CD4-positive, alpha-beta T cell (primary cell): ENCODE measurements at regions not wholly inside any gene's neighbourhood (a gene's known extent, or its start where the extent isn't known, plus 50 kb on each side); places are given as distances from the start of the nearest gene placed in this dataset.

Experiments
- ATAC-seq: fragments of 200-7000 bp; cut with Tn5 transposase; one replicate; pipeline ENCODE4 v1.10.0; 2022; ENCODE audit warnings: mild to moderate bottlenecking; ENCODE audit not compliant: poor library complexity
- CTCF ChIA-PET: fragments of 350-600 bp; sonication (Branson Sonifier 250); formaldehyde crosslinking; loops from one replicate; lab custom pipeline; 2021; ENCODE audit warnings: antibody characterized with exemption, inconsistent platforms; lab: Charles Lee
- POLR2A ChIA-PET: fragments of 350-600 bp; sonication (Branson Sonifier 250); formaldehyde crosslinking; loops from one replicate; lab custom pipeline; 2021; ENCODE audit warnings: antibody characterized with exemption, inconsistent platforms; lab: Charles Lee
- DNase-seq, 14 experiments: peaks; one replicate each; pipeline ENCODE4 v3.0.0-alpha.2; 2013 to 2020; ENCODE audit warnings: mixed read lengths in 2 of 14
- H3K27ac ChIP-seq, 2 donors: one replicate each; pipeline versions ENCODE4 v1.5.1 to v1.7.0; 2013; ENCODE audit warnings: low read length in 2 of 2, low read depth in 1 of 2, mild to moderate bottlenecking in 1 of 2
- H3K27me3 ChIP-seq, 2 experiments: 1 replicate in 1 of 2; 2 replicates in 1 of 2; pipeline versions ENCODE4 v1.6.1 to v1.7.0; 2013; ENCODE audit warnings: low read length in 2 of 2, control low read depth in 1 of 2, mild to moderate bottlenecking in 1 of 2, moderate library complexity in 1 of 2; ENCODE audit not compliant: insufficient read depth in 2 of 2, control insufficient read depth in 1 of 2
- H3K36me3 ChIP-seq: one replicate; pipeline ENCODE4 v1.6.1; 2013; ENCODE audit warnings: low read length, control low read depth; ENCODE audit not compliant: insufficient read depth
- H3K4me1 ChIP-seq: one replicate; pipeline ENCODE4 v1.6.1; 2013; ENCODE audit warnings: low read length, control low read depth; ENCODE audit not compliant: insufficient read depth
- H3K4me3 ChIP-seq: one replicate; pipeline ENCODE4 v1.5.1; 2013; ENCODE audit warnings: mild to moderate bottlenecking, low read length, moderate library complexity
- H3K9me3 ChIP-seq, 2 experiments: 1 replicate in 1 of 2; 2 replicates in 1 of 2; pipeline versions ENCODE4 v1.6.1 to v1.7.0; 2013; ENCODE audit warnings: low read length in 2 of 2, mild to moderate bottlenecking in 2 of 2, control low read depth in 1 of 2, moderate library complexity in 1 of 2; ENCODE audit not compliant: control insufficient read depth in 1 of 2, insufficient read depth in 1 of 2
- H3K27ac Mint-ChIP-seq: one replicate; pipeline ENCODE4 v1.8.0; 2020; ENCODE audit warnings: mixed read lengths
- H3K27me3 Mint-ChIP-seq: one replicate; pipeline ENCODE4 v1.8.0; 2021; ENCODE audit warnings: mixed read lengths
- H3K36me3 Mint-ChIP-seq: one replicate; pipeline ENCODE4 v1.8.0; 2021; ENCODE audit warnings: low read depth, mixed read lengths
- H3K4me1 Mint-ChIP-seq: one replicate; pipeline ENCODE4 v1.8.0; 2021; ENCODE audit warnings: low read depth, mixed read lengths
- H3K4me3 Mint-ChIP-seq: one replicate; pipeline ENCODE4 v1.8.0; 2020; ENCODE audit warnings: mild to moderate bottlenecking, mixed read lengths
- H3K9me3 Mint-ChIP-seq: one replicate; pipeline ENCODE4 v1.8.0; 2020; ENCODE audit warnings: mixed read lengths
- intact Hi-C, 2 experiments: fragments of 100-400 bp; cut with DNase I in 1 of 2; cut with micrococcal nuclease in 1 of 2; formaldehyde crosslinking; loops; one replicate each; pipeline versions ENCODE4 v1.15.1 to v1.9.0; 2023 to 2025; cut with DNase I, micrococcal nuclease
- TF ChIP-seq, protein P1 (sequence below): fragments of 200-600 bp; IDR thresholded peaks from one replicate; pipeline ENCODE4 v1.8.0; 2022; ENCODE audit warnings: antibody characterized with exemption, mild to moderate bottlenecking

DNA sequence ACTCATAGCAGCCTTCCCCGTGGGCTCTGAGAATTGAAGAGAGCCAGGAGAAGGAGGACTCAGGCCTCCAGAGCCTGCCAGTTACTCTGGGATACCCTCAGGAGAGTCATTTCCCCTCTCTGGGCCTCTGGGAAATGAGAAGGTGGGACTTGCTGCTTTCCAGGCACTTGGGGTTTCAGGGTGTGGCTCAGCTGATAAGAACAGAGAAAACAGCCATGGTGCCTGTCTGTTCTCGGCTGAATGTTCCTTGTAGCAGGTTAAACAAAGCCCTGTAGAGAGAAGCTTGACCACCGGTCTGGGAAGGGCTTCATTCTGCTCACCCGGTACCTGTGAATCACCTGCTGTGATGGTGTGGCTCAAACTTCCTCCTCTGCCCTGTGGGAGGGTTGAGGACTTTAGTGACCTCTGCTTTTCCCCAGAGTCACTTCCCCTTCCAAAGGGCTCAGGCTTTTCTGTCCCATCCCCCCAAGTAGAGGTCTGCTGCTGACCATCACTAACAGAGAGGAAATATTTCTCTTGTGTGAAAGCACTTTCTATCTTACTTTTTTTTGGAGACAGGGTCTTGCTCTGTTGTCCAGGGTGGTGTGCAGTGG, 212.4 kb upstream of the GALNT17 start:
- intact Hi-C loops: no loop called here
- H3K4me1 ChIP-seq: no peaks in the 10 kb centered on the region
- no peaks in the 10 kb centered on the region for H3K36me3 ChIP-seq
- H3K4me1 Mint-ChIP-seq: no peaks in the 10 kb centered on the region
- CTCF ChIA-PET: no interaction called here
- no peak for DNase-seq
- peaks cover 0 to 12% of the 10 kb centered on the region in 2 experiments for H3K9me3 ChIP-seq
- peaks cover 2% of the 10 kb centered on the region for H3K9me3 Mint-ChIP-seq
- no peaks in the 10 kb centered on the region for H3K27me3 Mint-ChIP-seq
- no peak overlapping the region for H3K4me3 ChIP-seq
- H3K27ac ChIP-seq: no peak overlapping the region
- no peak for ATAC-seq
- TF ChIP-seq, protein P1, sequence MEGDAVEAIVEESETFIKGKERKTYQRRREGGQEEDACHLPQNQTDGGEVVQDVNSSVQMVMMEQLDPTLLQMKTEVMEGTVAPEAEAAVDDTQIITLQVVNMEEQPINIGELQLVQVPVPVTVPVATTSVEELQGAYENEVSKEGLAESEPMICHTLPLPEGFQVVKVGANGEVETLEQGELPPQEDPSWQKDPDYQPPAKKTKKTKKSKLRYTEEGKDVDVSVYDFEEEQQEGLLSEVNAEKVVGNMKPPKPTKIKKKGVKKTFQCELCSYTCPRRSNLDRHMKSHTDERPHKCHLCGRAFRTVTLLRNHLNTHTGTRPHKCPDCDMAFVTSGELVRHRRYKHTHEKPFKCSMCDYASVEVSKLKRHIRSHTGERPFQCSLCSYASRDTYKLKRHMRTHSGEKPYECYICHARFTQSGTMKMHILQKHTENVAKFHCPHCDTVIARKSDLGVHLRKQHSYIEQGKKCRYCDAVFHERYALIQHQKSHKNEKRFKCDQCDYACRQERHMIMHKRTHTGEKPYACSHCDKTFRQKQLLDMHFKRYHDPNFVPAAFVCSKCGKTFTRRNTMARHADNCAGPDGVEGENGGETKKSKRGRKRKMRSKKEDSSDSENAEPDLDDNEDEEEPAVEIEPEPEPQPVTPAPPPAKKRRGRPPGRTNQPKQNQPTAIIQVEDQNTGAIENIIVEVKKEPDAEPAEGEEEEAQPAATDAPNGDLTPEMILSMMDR: no peak
- no peaks in the 10 kb centered on the region for H3K27me3 ChIP-seq
- POLR2A ChIA-PET: no interaction called here
- H3K36me3 Mint-ChIP-seq: no peaks in the 10 kb centered on the region
- no peak overlapping the region for H3K27ac Mint-ChIP-seq
- no peak overlapping the region for H3K4me3 Mint-ChIP-seq

DNA sequence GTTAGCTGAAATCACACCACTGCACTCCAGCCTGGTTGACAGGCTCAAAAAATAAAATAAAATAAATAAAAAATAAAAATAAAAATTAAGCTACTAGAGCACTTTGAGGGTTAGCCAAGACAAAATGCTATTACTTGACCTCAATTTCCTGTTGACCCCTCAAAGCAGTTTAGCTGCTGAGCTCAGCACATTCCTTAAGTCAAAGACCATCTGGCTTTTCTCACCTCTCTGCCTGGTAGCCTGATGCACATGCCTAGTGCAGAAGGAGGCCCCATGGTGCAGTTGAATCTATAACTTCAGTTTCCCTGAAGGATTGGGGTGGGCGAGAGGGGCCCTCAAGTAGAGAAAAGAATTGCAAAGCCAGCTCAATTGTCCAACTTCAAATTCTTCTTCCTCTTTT, 211.1 kb upstream of the GALNT17 start:
- no peaks in the 10 kb centered on the region for H3K27me3 Mint-ChIP-seq
- ChIA-PET CTCF (no interaction called here), POLR2A (no interaction called here)

DNA sequence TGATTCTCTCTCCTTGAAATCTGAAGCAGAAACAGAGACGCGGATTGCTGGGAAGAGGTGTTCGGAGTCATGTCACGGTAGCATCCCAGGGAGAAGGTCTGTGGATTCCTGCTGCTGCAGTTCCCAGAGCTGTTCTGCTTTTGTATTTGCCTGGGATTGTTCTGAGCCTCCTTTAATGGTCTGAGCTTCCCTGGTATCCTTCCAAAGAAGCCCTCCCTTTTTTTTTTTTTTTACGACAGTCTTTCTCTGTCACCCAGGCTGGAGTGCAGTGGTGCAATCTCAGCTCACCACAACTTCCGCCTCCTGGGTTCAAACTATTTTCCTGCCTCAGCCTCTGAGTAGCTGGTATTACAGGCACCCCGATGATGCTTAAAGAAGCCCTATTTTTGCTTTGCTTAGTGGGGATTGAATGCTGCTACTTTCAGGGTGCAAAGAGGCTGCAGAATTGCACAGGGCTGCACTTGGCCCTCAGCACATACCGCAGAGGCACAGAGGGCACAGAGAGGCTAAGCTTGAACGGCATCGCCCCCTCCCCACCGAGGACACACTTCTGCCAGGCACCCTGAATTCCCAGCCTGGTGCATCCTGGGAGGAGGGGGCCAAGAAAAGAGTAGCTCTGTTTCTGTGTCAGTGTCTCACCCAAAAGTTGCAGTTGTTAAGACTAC, 208.6 kb upstream of the GALNT17 start:
- H3K9me3 ChIP-seq: peaks cover 0 to 18% of the 10 kb centered on the region in 2 experiments
- Mint-ChIP-seq H3K27ac (no peak overlapping the region), H3K4me3 (no peak overlapping the region), H3K9me3 (peaks cover 5% of the 10 kb centered on the region), H3K4me1 (no peaks in the 10 kb centered on the region), H3K36me3 (no peaks in the 10 kb centered on the region), H3K27me3 (no peaks in the 10 kb centered on the region)
- POLR2A ChIA-PET: no interaction called here
- intact Hi-C loops: no loop called here
- no peak overlapping the region for H3K27ac ChIP-seq
- ATAC-seq (no peak), DNase-seq (no peak)
- CTCF ChIA-PET: no interaction called here
- TF ChIP-seq, protein P1: no peak
- H3K27me3 ChIP-seq: no peaks in the 10 kb centered on the region
- no peaks in the 10 kb centered on the region for H3K36me3 ChIP-seq
- H3K4me1 ChIP-seq: no peaks in the 10 kb centered on the region
- H3K4me3 ChIP-seq: no peak overlapping the region

More for the DNA sequence above, 211.1 kb upstream of the GALNT17 start:
- intact Hi-C loops: no loop called here
- H3K4me1 Mint-ChIP-seq: no peaks in the 10 kb centered on the region
- no peak overlapping the region for H3K27ac Mint-ChIP-seq
- TF ChIP-seq, protein P1: no peak
- no peak overlapping the region for H3K4me3 Mint-ChIP-seq
- DNase-seq: no peak
- H3K36me3 ChIP-seq: no peaks in the 10 kb centered on the region
- no peak overlapping the region for H3K4me3 ChIP-seq
- H3K9me3 ChIP-seq: peaks cover 0 to 18% of the 10 kb centered on the region in 2 experiments
- H3K27ac ChIP-seq: no peak overlapping the region
- no peaks in the 10 kb centered on the region for H3K27me3 ChIP-seq
- H3K36me3 Mint-ChIP-seq: no peaks in the 10 kb centered on the region
- no peak for ATAC-seq
- peaks cover 2% of the 10 kb centered on the region for H3K9me3 Mint-ChIP-seq
- H3K4me1 ChIP-seq: no peaks in the 10 kb centered on the region
